C4-2B (cell line): ENCODE measurements at regions not wholly inside any gene's neighbourhood (a gene's known extent, or its start where the extent isn't known, plus 50 kb on each side); places are given as distances from the start of the nearest gene placed in this dataset.

Source experiments
- H3K27ac ChIP-seq: fragments of 450-650 bp; 2 replicates; pipeline ENCODE4 v1.5.1; 2017
- ZFX ChIP-seq: fragments of 450-650 bp; IDR thresholded peaks from 2 replicates; pipeline ENCODE4 v1.6.1; 2017
- TF ChIP-seq, protein P1 (sequence below): fragments of 450-650 bp; conservative IDR thresholded peaks from 2 replicates; pipeline ENCODE4 v1.5.1; 2017; ENCODE audit warnings: mild to moderate bottlenecking

GRCh38 chr20:39133201-39133600 is 171.1 kb downstream of the DHX35 start:
- TF ChIP-seq, protein P1, sequence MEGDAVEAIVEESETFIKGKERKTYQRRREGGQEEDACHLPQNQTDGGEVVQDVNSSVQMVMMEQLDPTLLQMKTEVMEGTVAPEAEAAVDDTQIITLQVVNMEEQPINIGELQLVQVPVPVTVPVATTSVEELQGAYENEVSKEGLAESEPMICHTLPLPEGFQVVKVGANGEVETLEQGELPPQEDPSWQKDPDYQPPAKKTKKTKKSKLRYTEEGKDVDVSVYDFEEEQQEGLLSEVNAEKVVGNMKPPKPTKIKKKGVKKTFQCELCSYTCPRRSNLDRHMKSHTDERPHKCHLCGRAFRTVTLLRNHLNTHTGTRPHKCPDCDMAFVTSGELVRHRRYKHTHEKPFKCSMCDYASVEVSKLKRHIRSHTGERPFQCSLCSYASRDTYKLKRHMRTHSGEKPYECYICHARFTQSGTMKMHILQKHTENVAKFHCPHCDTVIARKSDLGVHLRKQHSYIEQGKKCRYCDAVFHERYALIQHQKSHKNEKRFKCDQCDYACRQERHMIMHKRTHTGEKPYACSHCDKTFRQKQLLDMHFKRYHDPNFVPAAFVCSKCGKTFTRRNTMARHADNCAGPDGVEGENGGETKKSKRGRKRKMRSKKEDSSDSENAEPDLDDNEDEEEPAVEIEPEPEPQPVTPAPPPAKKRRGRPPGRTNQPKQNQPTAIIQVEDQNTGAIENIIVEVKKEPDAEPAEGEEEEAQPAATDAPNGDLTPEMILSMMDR: no peak
- TF ChIP-seq ZFX: no peak
- no peak overlapping the region for H3K27ac ChIP-seq

DNA sequence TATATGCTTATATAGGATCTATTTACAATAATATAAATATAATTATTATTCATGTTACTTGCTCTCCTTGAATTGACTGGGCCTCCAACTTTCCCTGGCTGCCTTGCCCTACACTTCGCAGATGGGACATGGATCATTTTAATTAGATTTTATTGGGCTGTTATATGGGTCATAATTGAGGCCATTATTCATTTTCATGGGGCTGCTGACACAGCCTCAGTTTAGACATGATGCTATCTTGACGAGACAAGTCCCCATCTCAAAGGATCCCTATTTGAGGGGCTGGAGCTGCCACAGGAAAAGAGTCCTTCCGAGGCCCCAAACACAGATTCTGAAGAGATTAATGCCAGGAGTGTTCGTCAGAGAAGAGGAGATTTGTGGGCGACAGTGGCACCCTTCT is 170.4 kb downstream of the DHX35 start:
- H3K27ac ChIP-seq: no peak overlapping the region
- TF ChIP-seq ZFX: no peak
- TF ChIP-seq, protein P1: no peak

GRCh38 chr20:39132093-39132492 is 169.9 kb downstream of the DHX35 start:
- TF ChIP-seq, protein P1: no peak
- no peak for TF ChIP-seq ZFX
- no peak overlapping the region for H3K27ac ChIP-seq

DNA sequence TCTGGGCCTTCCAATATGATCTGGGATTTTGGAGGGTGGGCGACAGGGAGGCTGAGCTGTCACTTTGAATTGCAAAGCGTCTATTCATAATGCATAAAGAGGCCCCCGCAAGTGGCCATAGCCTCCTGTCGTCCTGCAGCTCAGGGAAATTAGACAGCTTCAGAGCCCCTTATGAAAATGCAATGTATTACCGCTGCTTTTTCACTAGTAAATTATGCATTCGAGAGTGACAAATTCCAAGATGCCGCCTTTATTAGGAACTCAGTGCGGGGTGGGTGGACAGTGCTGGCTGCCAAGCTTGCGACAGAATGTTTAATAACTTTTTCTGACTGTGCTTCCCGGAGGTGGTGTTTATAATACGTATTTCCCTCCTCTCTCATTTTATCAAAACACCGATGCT is 168.5 kb downstream of the DHX35 start:
- H3K27ac ChIP-seq: no peak overlapping the region
- TF ChIP-seq, protein P1: no peak
- TF ChIP-seq ZFX: no peak

- TF ChIP-seq ZFX: no peak
- TF ChIP-seq, protein P1: no peak
- H3K27ac ChIP-seq: no peak overlapping the region
These were observed 167.4 kb downstream of the DHX35 start for GRCh38 chr20:39129523-39129922.

DNA sequence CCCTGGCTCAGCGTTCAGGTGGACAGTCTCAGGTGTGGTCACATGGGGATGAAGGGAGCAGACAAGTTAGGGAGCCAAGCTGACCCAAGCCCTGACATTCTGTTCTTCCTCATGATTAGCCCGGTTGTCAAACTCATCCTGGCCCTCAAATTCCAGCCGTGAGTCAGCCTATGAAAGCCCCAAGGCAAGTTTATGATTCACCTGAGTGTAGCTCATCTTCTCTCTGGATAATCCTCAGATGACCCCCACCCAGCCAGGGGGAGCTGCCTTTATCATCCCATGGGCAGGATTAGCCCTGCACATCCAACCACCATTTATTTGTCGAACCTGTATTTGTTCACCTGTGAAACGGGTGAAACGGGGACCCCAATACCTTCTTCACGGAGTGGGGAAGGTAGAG is 161.9 kb downstream of the DHX35 start:
- H3K27ac ChIP-seq: no peak overlapping the region
- TF ChIP-seq, protein P1: no peak
- TF ChIP-seq ZFX: no peak

- TF ChIP-seq ZFX: no peak
- TF ChIP-seq, protein P1: no peak
These were observed 161.0 kb downstream of the DHX35 start for GRCh38 chr20:39123185-39123557.

More at GRCh38 chr20:39123185-39123557, 161.0 kb downstream of the DHX35 start:
- no peak overlapping the region for H3K27ac ChIP-seq
